ENCODE measurements at regions not wholly inside any gene's neighbourhood (a gene's known extent, or its start where the extent isn't known, plus 50 kb on each side); places are given as distances from the start of the nearest gene placed in this dataset.

- Histone ChIP-seq H4K20me1 (ENCODE audit: control insufficient read depth, insufficient read depth, low read length, poor library complexity, severe bottlenecking) (no peaks in the 10 kb centered on the region), H3K4me1 (ENCODE audit: control insufficient read depth in 2 of 2, insufficient read depth in 2 of 2, low read length in 2 of 2) (no peaks in the 10 kb centered on the region), H3K4me3 (ENCODE audit: control extremely low read depth in 1 of 5, extremely low read depth in 1 of 5, insufficient read depth in 1 of 5, low read depth in 2 of 5, low read length in 4 of 5) (no peak overlapping the region), H2AFZ (ENCODE audit: insufficient read depth, low read depth, low read length, poor library complexity, severe bottlenecking) (no peak overlapping the region), H3K36me3 (replicated peaks in 1 of 2; ENCODE audit: control extremely low read depth in 1 of 2, control insufficient read depth in 1 of 2, extremely low read depth in 1 of 2, insufficient read depth in 2 of 2, low read length in 1 of 2) (no peaks in the 10 kb centered on the region), H3K9ac (ENCODE audit: low read length) (no peak overlapping the region), H3K27me3 (replicated peaks in 1 of 4; ENCODE audit: control extremely low read depth in 1 of 4, control insufficient read depth in 3 of 4, insufficient read depth in 4 of 4, low read length in 3 of 4) (no peaks in the 10 kb centered on the region), H3K79me2 (ENCODE audit: control insufficient read depth, insufficient read depth, low read length) (no peaks in the 10 kb centered on the region), H3K27ac (ENCODE audit: low read length in 2 of 2) (no peak overlapping the region), H3K9me3 (ENCODE audit: control extremely low read depth in 1 of 3, control insufficient read depth in 2 of 3, insufficient read depth in 1 of 3, low read length in 2 of 3) (peaks cover 0 to 8% (median 0%) of the 10 kb centered on the region in 3 donors), H3K4me2 (replicated peaks; ENCODE audit: low read depth, low read length, poor library complexity, severe bottlenecking) (no peak overlapping the region)
- Mint-ChIP-seq H3K9me3 (ENCODE audit: insufficient read depth) (peaks cover 6% of the 10 kb centered on the region), H3K4me3 (no peak overlapping the region), H3K4me1 (no peaks in the 10 kb centered on the region), H3K27me3 (no peaks in the 10 kb centered on the region), H3K27ac (no peak overlapping the region)
- WGBS (ENCODE audit: insufficient coverage): 91% methylated on average over 2 of the region's 4 CpGs
- TF ChIP-seq EZH2 (IDR thresholded peaks at IDR 0.05; ENCODE audit: borderline replicate concordance, insufficient read depth, low read depth, low read length, poor library complexity, severe bottlenecking): no peak
- TF ChIP-seq, protein P1, sequence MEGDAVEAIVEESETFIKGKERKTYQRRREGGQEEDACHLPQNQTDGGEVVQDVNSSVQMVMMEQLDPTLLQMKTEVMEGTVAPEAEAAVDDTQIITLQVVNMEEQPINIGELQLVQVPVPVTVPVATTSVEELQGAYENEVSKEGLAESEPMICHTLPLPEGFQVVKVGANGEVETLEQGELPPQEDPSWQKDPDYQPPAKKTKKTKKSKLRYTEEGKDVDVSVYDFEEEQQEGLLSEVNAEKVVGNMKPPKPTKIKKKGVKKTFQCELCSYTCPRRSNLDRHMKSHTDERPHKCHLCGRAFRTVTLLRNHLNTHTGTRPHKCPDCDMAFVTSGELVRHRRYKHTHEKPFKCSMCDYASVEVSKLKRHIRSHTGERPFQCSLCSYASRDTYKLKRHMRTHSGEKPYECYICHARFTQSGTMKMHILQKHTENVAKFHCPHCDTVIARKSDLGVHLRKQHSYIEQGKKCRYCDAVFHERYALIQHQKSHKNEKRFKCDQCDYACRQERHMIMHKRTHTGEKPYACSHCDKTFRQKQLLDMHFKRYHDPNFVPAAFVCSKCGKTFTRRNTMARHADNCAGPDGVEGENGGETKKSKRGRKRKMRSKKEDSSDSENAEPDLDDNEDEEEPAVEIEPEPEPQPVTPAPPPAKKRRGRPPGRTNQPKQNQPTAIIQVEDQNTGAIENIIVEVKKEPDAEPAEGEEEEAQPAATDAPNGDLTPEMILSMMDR (IDR thresholded peaks at IDR 0.05): no peak
- ChIA-PET POLR2A (no interaction called here), CTCF (no interaction called here)
- no peak for ATAC-seq (ENCODE audit: low read depth)
- DNase-seq: no peak
- intact Hi-C loops (cut with micrococcal nuclease): no loop called here
These were observed 651.2 kb downstream of the SLITRK6 start for GRCh38 chr13:85148009-85148408.

DNA sequence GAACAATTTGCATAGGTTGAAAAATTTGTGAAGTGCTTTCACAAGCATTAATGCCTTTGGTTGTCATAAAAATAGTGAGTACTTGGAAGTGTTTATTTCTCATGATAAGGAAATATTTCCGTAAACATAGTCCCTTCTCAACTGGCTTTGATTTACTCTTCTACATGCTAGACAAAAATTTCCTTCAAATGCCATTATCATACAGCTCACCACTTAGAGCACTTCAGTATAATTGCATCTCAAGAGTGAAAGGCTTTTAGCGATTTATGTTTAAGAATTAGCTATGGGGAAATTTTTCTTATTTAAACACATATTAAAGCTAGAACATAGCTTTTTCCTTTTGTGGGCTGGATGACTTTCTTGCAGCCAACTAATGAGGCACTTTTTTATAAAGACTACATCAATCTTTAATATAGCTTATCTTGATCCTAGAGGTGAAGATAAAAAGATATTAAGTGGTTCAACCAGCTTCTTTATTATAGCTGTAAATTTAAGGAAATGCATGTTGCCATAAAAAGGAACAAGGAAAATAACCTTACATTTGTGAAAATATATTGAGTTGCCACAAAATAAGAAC, 656.8 kb downstream of the SLITRK6 start:
- Histone ChIP-seq H3K9me3 (ENCODE audit: control extremely low read depth in 1 of 3, control insufficient read depth in 2 of 3, insufficient read depth in 1 of 3, low read length in 2 of 3) (peaks cover 0 to 4% (median 0%) of the 10 kb centered on the region in 3 donors), H3K4me3 (ENCODE audit: control extremely low read depth in 1 of 5, extremely low read depth in 1 of 5, insufficient read depth in 1 of 5, low read depth in 2 of 5, low read length in 4 of 5) (no peak overlapping the region), H3K4me2 (replicated peaks; ENCODE audit: low read depth, low read length, poor library complexity, severe bottlenecking) (no peak overlapping the region), H2AFZ (ENCODE audit: insufficient read depth, low read depth, low read length, poor library complexity, severe bottlenecking) (no peak overlapping the region), H3K27me3 (replicated peaks in 1 of 4; ENCODE audit: control extremely low read depth in 1 of 4, control insufficient read depth in 3 of 4, insufficient read depth in 4 of 4, low read length in 3 of 4) (no peaks in the 10 kb centered on the region), H3K27ac (ENCODE audit: low read length in 2 of 2) (no peak overlapping the region), H3K9ac (ENCODE audit: low read length) (no peak overlapping the region), H4K20me1 (ENCODE audit: control insufficient read depth, insufficient read depth, low read length, poor library complexity, severe bottlenecking) (no peaks in the 10 kb centered on the region), H3K79me2 (ENCODE audit: control insufficient read depth, insufficient read depth, low read length) (no peaks in the 10 kb centered on the region), H3K36me3 (replicated peaks in 1 of 2; ENCODE audit: control extremely low read depth in 1 of 2, control insufficient read depth in 1 of 2, extremely low read depth in 1 of 2, insufficient read depth in 2 of 2, low read length in 1 of 2) (no peaks in the 10 kb centered on the region), H3K4me1 (ENCODE audit: control insufficient read depth in 2 of 2, insufficient read depth in 2 of 2, low read length in 2 of 2) (no peaks in the 10 kb centered on the region)
- Mint-ChIP-seq H3K27ac (no peak overlapping the region), H3K4me3 (no peak overlapping the region), H3K27me3 (no peaks in the 10 kb centered on the region), H3K9me3 (ENCODE audit: insufficient read depth) (peaks cover 2% of the 10 kb centered on the region), H3K4me1 (no peaks in the 10 kb centered on the region)
- DNase-seq (no peak), ATAC-seq (ENCODE audit: low read depth) (no peak)
- no peak for TF ChIP-seq EZH2 (IDR thresholded peaks at IDR 0.05; ENCODE audit: borderline replicate concordance, insufficient read depth, low read depth, low read length, poor library complexity, severe bottlenecking)
- TF ChIP-seq, protein P1 (IDR thresholded peaks at IDR 0.05): no peak
- no CpG with 5 or more reads among the region's 2 CpGs for WGBS (ENCODE audit: insufficient coverage)
- ChIA-PET CTCF (no interaction called here), POLR2A (no interaction called here)
- intact Hi-C loops (cut with micrococcal nuclease): no loop called here

Data from B cell (primary cell).